DOHH2 (cell line): ENCODE measurements at regions not wholly inside any gene's neighbourhood (a gene's known extent, or its start where the extent isn't known, plus 50 kb on each side); places are given as distances from the start of the nearest gene placed in this dataset.

ENCODE experiments used
- CTCF ChIP-seq: fragments of 200-600 bp; sonication (generic); IDR thresholded peaks from one replicate; pipeline ENCODE4 v1.5.1; 2014; ENCODE audit warnings: antibody characterized with exemption, mild to moderate bottlenecking, low read depth, low read length; ENCODE audit not compliant: poor library complexity, severe bottlenecking
- EZH2phosphoT487 ChIP-seq: fragments of 200-600 bp; sonication (generic); IDR thresholded peaks from 2 replicates; pipeline ENCODE4 v1.6.1; 2017; ENCODE audit warnings: borderline replicate concordance, mild to moderate bottlenecking, antibody characterized with exemption, low read length, moderate library complexity, mixed read lengths

GRCh38 chr13:57224414-57224813 is 57.4 kb downstream of the PRR20E start:
- no peak for TF ChIP-seq CTCF
- TF ChIP-seq EZH2phosphoT487, result no peak
